OCI-LY7 (cell line): ENCODE measurements at regions not wholly inside any gene's neighbourhood (a gene's known extent, or its start where the extent isn't known, plus 50 kb on each side); places are given as distances from the start of the nearest gene placed in this dataset.

Experiments
- BruUV-seq: library from RNA; stranded (reverse); fragments of 400-500 nt; replicated peaks from 2 replicates; lab custom pipeline; 2021; lab: Mats Ljungman, UMichigan
- CTCF ChIA-PET: fragments of 300-600 bp; sonication (Branson Sonifier 250); formaldehyde crosslinking; loops from one replicate; lab custom pipeline; 2022; ENCODE audit warnings: antibody characterized with exemption; ENCODE audit not compliant: unreplicated experiment; lab: Charles Lee
- POLR2A ChIA-PET: fragments of 300-600 bp; sonication (Branson Sonifier 250); formaldehyde crosslinking; loops from one replicate; lab custom pipeline; 2022; ENCODE audit warnings: antibody characterized with exemption; lab: Charles Lee
- DNase-seq: peaks from one replicate; pipeline ENCODE4 v3.0.0-alpha.2; 2015; ENCODE audit warnings: low spot score
- H2AFZ ChIP-seq: fragments of 200-600 bp; sonication (generic), shearing (Covaris generic); 2 replicates; pipeline ENCODE4 v1.6.1; 2014; ENCODE audit warnings: mild to moderate bottlenecking, antibody characterized with exemption, low read length, moderate library complexity
- H3K27ac ChIP-seq: fragments of 200-600 bp; sonication (generic); 2 replicates; pipeline ENCODE4 v1.5.1; 2014; ENCODE audit warnings: mixed run types, low read depth, mild to moderate bottlenecking, moderate library complexity, low read length, inconsistent platforms; ENCODE audit not compliant: poor library complexity, severe bottlenecking
- H3K36me3 ChIP-seq: fragments of 200-600 bp; sonication (generic); 2 replicates; pipeline ENCODE4 v1.6.1; 2014; ENCODE audit warnings: mild to moderate bottlenecking, antibody characterized with exemption, low read length, moderate library complexity, mixed read lengths; ENCODE audit not compliant: insufficient read depth
- H3K4me1 ChIP-seq: fragments of 200-600 bp; sonication (generic); 2 replicates; pipeline ENCODE4 v1.5.1; 2014; ENCODE audit warnings: mild to moderate bottlenecking, low read length; ENCODE audit not compliant: insufficient read depth, poor library complexity, severe bottlenecking
- H3K4me2 ChIP-seq: fragments of 200-600 bp; sonication (generic); 2 replicates; pipeline ENCODE4 v1.6.1; 2014; ENCODE audit warnings: mild to moderate bottlenecking, low read length
- H3K4me3 ChIP-seq: fragments of 200-600 bp; sonication (generic); 2 replicates; pipeline ENCODE4 v1.5.1; 2014; ENCODE audit warnings: mild to moderate bottlenecking, low read depth, low read length; ENCODE audit not compliant: poor library complexity, severe bottlenecking
- H3K79me2 ChIP-seq: fragments of 200-600 bp; sonication (generic); 2 replicates; pipeline ENCODE4 v1.6.1; 2016; ENCODE audit warnings: low read depth, mild to moderate bottlenecking, low read length, moderate library complexity, mixed read lengths; ENCODE audit not compliant: insufficient read depth
- H3K9me2 ChIP-seq: fragments of 200-600 bp; sonication (generic); 2 replicates; pipeline ENCODE4 v1.6.1; 2016; ENCODE audit warnings: mild to moderate bottlenecking, low read length, mixed read lengths; ENCODE audit not compliant: insufficient read depth
- H3K9me3 ChIP-seq: fragments of 200-600 bp; sonication (generic); 2 replicates; pipeline ENCODE4 v1.6.1; 2014; ENCODE audit warnings: mild to moderate bottlenecking, mixed run types, low read length, mixed read lengths
- H4K20me1 ChIP-seq: fragments of 200-600 bp; sonication (generic); 2 replicates; pipeline ENCODE4 v1.6.1; 2014; ENCODE audit warnings: mild to moderate bottlenecking, antibody characterized with exemption, low read length, moderate library complexity, mixed read lengths; ENCODE audit not compliant: insufficient read depth
- CTCF ChIP-seq: fragments of 200-600 bp; sonication (generic); conservative IDR thresholded peaks from 2 replicates; pipeline ENCODE4 v1.5.1; 2014; ENCODE audit warnings: mild to moderate bottlenecking, antibody characterized with exemption, low read length, moderate library complexity, mixed read lengths
- EZH2phosphoT487 ChIP-seq: fragments of 200-600 bp; sonication (generic); IDR thresholded peaks from 2 replicates; pipeline ENCODE4 v1.6.1; 2018; ENCODE audit warnings: low read depth, borderline replicate concordance, mild to moderate bottlenecking, mixed run types, antibody characterized with exemption, low read length, moderate library complexity, mixed read lengths
- intact Hi-C: fragments of 100-400 bp; cut with micrococcal nuclease; formaldehyde crosslinking; loops from one replicate; pipeline ENCODE4 v1.10.0; 2022; ENCODE audit not compliant: unreplicated experiment

GRCh38 chr2:19059076-19059475 lies 299.3 kb downstream of the OSR1 start:
- no peak for DNase-seq
- no TSS peak for BruUV-seq
- H3K4me3 ChIP-seq, result no peak overlapping the region
- no peaks in the 10 kb centered on the region; the same call in 1 of the 2 replicates for H3K9me2 ChIP-seq
- TF ChIP-seq CTCF (no peak), EZH2phosphoT487 (no peak)
- H4K20me1 ChIP-seq, result no peaks in the 10 kb centered on the region
- ChIA-PET POLR2A (interaction anchor here (0.6 kb wide), 2 partner anchors 69 to 306 kb away, joined by 3 read pairs; no protein-coding TSS in a partner anchor), CTCF (no interaction called here)
- no peaks in the 10 kb centered on the region for H3K4me1 ChIP-seq
- intact Hi-C loops, result no loop called here
- H3K79me2 ChIP-seq, result no peaks in the 10 kb centered on the region
- H3K4me2 ChIP-seq, result no peak overlapping the region
- H3K27ac ChIP-seq, result no peak overlapping the region
- H3K9me3 ChIP-seq, result no peaks in the 10 kb centered on the region
- H3K36me3 ChIP-seq, result no peaks in the 10 kb centered on the region
- H2AFZ ChIP-seq, result no peak overlapping the region

DNA sequence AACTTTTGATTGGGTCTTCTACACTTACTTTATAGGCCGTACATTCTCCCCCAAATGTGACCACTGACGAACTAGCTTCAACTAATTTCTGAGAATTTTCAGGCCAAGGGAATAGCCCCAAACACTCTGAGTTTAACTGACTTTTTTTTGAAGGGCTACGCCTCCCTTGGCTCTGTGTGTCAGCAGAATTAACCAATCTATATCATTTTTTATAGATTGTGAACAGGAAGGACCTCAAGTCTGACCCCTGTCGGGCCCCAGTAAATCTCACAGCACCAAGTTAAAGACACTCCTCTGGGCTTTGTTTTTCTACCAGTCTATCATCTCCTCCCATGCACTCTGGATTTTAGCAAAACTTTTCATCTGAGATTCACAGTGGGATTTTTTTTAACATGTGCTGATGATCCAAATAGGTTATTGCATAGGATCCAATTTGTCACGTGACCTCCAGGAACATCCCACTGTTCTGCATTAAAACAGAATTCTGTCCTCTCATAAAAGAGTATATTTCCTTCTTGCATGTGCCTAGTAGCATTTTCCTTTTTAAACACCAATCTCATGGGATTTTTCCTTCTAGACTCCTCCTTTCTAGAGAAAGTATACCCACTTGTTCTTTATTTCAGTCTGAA lies 307.1 kb downstream of the OSR1 start:
- Histone ChIP-seq H3K4me2 (no peak overlapping the region), H3K27ac (no peak overlapping the region), H3K36me3 (no peaks in the 10 kb centered on the region), H2AFZ (no peak overlapping the region), H3K79me2 (no peaks in the 10 kb centered on the region), H3K4me3 (no peak overlapping the region), H4K20me1 (no peaks in the 10 kb centered on the region), H3K9me2 (no peaks in the 10 kb centered on the region), H3K9me3 (no peaks in the 10 kb centered on the region), H3K4me1 (no peaks in the 10 kb centered on the region)
- POLR2A ChIA-PET, result no interaction called here
- no TSS peak for BruUV-seq
- no peak for DNase-seq
- no peak for TF ChIP-seq CTCF
- no peak for TF ChIP-seq EZH2phosphoT487
- intact Hi-C loops, result no loop called here
- CTCF ChIA-PET, result no interaction called here

DNA sequence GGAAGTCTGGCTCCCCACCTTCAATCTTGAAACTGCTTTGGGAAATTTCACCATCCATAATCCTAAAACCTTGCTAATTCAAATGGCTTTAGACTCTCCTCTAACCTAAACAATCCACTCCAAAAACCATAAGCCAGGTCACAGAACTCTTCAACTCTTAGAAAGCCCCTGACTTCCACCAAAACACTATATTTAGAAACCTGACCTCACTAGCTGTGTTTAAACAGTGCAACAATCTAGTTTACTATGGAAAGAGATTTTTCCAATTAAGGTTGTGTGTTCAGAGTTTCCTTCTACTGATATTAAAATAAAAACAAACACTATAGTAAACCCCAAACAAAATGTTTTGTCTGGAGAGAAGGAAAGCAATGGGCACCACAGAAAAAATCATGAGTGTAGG lies 308.1 kb downstream of the OSR1 start:
- ChIA-PET CTCF (no interaction called here), POLR2A (no interaction called here)
- Histone ChIP-seq H3K4me1 (no peaks in the 10 kb centered on the region), H4K20me1 (no peaks in the 10 kb centered on the region), H3K27ac (no peak overlapping the region), H3K4me2 (no peak overlapping the region), H3K79me2 (no peaks in the 10 kb centered on the region), H3K36me3 (no peaks in the 10 kb centered on the region), H3K9me3 (no peaks in the 10 kb centered on the region), H2AFZ (no peak overlapping the region), H3K9me2 (no peaks in the 10 kb centered on the region), H3K4me3 (no peak overlapping the region)
- TF ChIP-seq EZH2phosphoT487 (no peak), CTCF (no peak)
- no TSS peak for BruUV-seq
- intact Hi-C loops, result no loop called here
- DNase-seq, result no peak
